GM23248 (cell line): ENCODE measurements at regions not wholly inside any gene's neighbourhood (a gene's known extent, or its start where the extent isn't known, plus 50 kb on each side); places are given as distances from the start of the nearest gene placed in this dataset.

ENCODE experiments used
- EZH2 ChIP-seq: fragments of 200-600 bp; sonication (generic); IDR thresholded peaks from 2 replicates; pipeline ENCODE4 v1.6.1; 2018; ENCODE audit warnings: antibody characterized with exemption, mild to moderate bottlenecking; ENCODE audit not compliant: insufficient read depth, poor library complexity, severe bottlenecking
- EZH2phosphoT487 ChIP-seq: fragments of 200-600 bp; sonication (generic); IDR thresholded peaks from 2 replicates; pipeline ENCODE4 v1.6.1; 2018; ENCODE audit warnings: antibody characterized with exemption, moderate library complexity, mild to moderate bottlenecking, low read depth; ENCODE audit not compliant: insufficient read depth

DNA sequence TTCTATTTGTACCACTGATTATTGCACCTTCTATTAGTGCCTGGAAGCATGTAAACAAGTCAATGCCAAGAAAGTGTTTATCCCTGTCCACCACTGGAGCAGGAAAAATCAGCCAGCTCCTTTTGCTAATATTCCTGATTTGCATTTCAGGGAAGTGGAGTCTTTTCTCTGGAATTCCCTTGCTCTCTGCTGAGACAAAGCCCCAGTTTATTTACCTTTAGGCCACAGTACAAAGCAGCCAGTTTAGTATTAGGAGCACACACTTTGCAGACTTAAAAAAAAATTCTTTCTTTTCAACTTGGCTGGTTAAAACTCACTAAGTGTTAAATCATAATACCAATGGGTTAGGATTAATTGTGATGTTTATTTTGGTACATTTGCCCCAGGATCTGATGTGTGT lies 631.1 kb downstream of the PKHD1 start:
- TF ChIP-seq EZH2 (no peak), EZH2phosphoT487 (no peak)
